HUES48 (cell line): ENCODE measurements at regions not wholly inside any gene's neighbourhood (a gene's known extent, or its start where the extent isn't known, plus 50 kb on each side); places are given as distances from the start of the nearest gene placed in this dataset.
"Not testable (repeated sequence)": the region's sequence is repeated elsewhere in the genome, so short reads cannot be mapped to it uniquely, and the experiment has no call there.

ENCODE experiments used
- H3K27ac ChIP-seq: one replicate; pipeline ENCODE4 v1.7.0; 2013; ENCODE audit warnings: low read depth, low read length, inconsistent platforms
- H3K27me3 ChIP-seq: 2 replicates; pipeline ENCODE4 v1.6.1; 2013; ENCODE audit warnings: mild to moderate bottlenecking, low read length; ENCODE audit not compliant: control insufficient read depth, insufficient read depth
- H3K36me3 ChIP-seq: 2 replicates; pipeline ENCODE4 v1.6.1; 2013; ENCODE audit warnings: low read length; ENCODE audit not compliant: control insufficient read depth, insufficient read depth
- H3K4me1 ChIP-seq: 2 replicates; pipeline ENCODE4 v1.6.1; 2013; ENCODE audit warnings: mild to moderate bottlenecking, low read length; ENCODE audit not compliant: control insufficient read depth, insufficient read depth
- H3K4me3 ChIP-seq: 2 replicates; pipeline ENCODE4 v1.5.1; 2013; ENCODE audit warnings: mild to moderate bottlenecking, low read depth, low read length
- H3K9ac ChIP-seq: 2 replicates; pipeline ENCODE4 v1.6.1; 2013; ENCODE audit warnings: mild to moderate bottlenecking, low read depth, low read length, moderate library complexity
- H3K9me3 ChIP-seq: 2 replicates; pipeline ENCODE4 v1.6.1; 2013; ENCODE audit warnings: low read length; ENCODE audit not compliant: control insufficient read depth, insufficient read depth

DNA sequence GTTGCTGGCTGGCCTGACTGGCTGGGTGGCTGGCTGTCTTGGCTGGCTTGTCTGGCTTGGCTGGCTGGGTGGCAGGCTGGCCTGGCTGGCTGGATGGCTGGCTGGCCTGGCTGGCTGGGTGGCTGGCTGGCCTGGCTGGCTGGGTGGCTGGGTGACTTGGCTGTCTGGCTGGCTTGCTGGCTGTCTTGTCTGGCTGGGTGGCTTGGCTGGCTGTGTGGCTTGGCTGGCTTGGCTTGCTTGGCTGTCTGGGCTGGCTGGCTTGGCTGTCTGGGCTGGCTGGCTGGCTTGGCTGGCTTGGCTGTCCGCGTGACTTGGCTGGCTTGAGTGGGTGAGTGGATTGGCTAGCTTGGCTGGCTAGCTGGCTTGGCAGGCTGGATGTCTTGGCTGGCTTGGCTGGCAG lies 2835.6 kb downstream of the RPIA start:
- H3K36me3 ChIP-seq, H3K9ac ChIP-seq, H3K4me3 ChIP-seq, H3K27ac ChIP-seq, H3K27me3 ChIP-seq, H3K9me3 ChIP-seq, H3K4me1 ChIP-seq: not testable (repeated sequence)

DNA sequence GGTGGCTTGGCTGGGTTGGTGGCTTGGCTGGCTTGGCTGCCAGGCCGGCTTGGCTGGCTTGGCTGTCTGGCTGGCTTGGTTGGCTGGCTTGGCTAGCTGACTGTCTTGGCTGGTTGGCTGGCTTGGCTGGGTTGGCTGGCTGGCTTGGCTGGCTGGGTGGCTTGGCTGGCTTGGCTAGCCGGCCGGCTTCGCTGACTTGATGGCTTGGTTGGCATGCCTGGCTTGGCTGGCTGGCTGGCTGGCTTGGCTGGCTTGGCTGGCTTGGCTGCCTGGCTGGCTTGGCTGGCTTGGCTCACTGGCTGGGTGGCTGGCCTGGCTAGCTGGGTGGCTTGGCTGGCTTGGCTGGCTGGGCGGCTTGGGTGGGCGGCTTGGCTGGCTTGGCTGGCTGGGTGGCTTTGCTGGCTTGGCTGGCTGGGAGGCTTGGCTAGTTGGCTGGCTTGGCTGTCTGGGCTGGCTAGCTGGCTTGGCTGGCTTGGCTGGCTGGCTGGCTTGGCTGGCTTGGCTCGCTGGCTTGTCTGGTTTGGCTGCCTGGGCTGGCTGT lies 2836.1 kb downstream of the RPIA start:
- not testable (repeated sequence) for H3K4me1 ChIP-seq, H3K27ac ChIP-seq, H3K9ac ChIP-seq

DNA sequence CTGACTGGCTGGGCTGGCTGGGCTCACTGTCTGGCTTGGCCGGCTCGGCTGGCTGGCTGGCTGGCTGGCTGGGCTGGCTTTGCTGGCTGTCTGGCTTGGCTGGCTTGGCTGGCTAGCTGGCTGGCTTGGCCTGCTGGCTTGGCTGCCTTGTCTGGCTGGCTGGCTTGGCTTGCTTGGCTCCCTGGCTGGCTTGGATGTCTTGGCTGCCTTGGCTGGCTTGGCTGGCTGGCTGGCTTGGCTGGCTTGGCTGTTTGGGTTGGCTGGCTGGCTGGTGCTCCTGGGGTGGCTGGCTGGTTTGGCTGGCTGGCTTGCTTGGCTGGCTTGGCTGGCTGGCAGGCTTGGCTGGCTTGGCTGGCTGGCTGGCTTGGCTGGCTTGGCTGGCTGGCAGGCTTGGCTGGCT lies 2836.9 kb downstream of the RPIA start:
- not testable (repeated sequence) for H3K27ac ChIP-seq, H3K9ac ChIP-seq, H3K36me3 ChIP-seq, H3K4me1 ChIP-seq, H3K4me3 ChIP-seq, H3K9me3 ChIP-seq, H3K27me3 ChIP-seq

More for the DNA sequence above, 2836.1 kb downstream of the RPIA start:
- H3K9me3 ChIP-seq, H3K36me3 ChIP-seq, H3K27me3 ChIP-seq, H3K4me3 ChIP-seq: not testable (repeated sequence)

DNA sequence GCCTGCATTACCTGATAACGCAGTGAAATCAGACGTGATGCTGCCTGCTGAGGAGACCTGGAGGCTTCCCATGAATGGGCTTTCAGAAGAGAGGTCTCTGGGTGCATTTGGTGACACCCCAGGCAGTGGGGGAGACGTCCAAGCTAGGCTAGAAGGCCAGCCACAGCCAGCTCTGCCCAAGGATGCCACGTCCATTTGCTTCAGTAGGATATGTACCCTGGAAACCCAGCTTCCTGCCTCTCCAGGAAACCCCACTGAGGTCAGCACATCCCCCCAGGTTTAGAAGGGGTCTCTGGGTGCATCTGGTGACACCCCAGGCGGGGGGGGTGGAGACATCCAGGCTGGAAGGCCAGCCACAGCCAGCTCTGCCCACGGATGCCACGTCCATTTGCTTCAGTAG lies 2844.6 kb downstream of the RPIA start:
- H3K4me1 ChIP-seq, H3K27ac ChIP-seq, H3K9me3 ChIP-seq, H3K27me3 ChIP-seq, H3K9ac ChIP-seq, H3K36me3 ChIP-seq, H3K4me3 ChIP-seq: not testable (repeated sequence)

DNA sequence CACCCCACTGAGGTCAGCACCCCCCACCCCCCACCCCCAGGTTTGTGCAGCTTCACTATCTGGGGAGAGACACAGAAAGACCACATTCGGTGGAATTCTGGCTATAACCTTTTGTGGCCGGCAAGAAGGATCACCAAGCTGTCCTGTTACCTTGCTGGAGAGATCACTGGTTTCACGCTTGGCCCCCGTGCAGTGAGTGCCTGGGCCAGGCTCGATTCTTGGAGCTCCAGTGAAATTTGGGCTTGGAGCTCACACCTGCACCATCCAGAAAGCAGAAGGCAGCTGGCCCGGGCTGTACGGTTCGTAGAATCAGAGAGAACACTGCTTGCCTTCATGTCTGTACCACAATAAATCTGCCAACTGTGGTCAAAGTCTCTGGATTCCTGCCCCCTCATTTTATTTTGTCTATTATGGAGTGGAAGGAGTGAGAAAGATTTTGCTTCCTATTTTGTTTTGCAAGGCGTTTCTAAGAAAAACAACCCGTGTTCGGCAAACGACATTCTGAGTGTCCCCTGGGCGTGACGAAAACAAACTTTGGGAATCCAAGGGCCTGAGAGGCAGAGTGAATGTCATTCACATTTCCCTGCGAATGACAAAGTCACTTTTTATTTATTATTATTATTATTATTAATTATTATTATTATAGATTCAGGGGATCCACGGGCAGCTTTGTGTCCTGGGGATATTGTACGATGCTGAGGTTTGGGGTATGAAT lies 2845.2 kb downstream of the RPIA start:
- not testable (repeated sequence) for H3K9me3 ChIP-seq, H3K4me3 ChIP-seq, H3K27ac ChIP-seq, H3K4me1 ChIP-seq, H3K9ac ChIP-seq, H3K27me3 ChIP-seq, H3K36me3 ChIP-seq

DNA sequence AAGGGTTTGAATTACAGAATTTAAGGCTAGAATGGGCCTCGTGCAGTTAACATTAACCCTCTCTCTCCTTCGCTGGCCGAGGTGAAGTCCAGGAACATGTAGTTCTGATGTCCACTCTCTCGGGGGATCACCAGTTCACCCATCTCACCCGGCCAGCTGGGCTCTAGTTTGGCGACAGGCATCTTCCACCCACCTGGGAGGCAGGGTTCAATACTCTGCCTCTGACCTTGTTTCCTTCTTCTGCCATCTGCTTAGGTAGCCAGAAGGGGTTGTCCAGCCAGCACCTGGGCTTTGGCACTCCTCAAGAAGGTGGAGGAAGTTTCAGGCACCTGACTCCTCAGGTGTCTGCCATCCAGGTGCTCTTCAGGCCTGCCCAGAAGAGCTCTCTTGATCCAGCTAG lies 2857.8 kb downstream of the RPIA start:
- not testable (repeated sequence) for H3K4me1 ChIP-seq

DNA sequence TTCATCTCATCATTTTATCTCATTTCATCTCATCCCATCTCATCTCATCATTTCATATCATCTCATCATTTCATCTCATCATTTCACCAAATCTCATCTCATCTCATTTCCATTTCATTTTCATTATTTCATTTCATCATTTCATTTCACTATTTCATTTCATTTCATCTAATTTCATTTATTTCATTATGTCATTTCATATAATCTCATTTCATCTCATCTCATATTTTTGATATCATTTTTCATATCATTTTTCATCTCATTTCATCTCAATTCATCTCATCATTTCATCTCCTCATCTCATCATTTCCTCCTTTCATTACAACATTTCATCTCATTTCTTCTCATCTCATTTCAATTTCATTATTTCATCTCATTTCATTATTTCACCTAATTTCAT lies 2866.8 kb downstream of the RPIA start:
- H3K4me1 ChIP-seq, H3K27ac ChIP-seq, H3K9me3 ChIP-seq, H3K27me3 ChIP-seq, H3K4me3 ChIP-seq, H3K9ac ChIP-seq, H3K36me3 ChIP-seq: not testable (repeated sequence)

More for the DNA sequence above, 2857.8 kb downstream of the RPIA start:
- not testable (repeated sequence) for H3K36me3 ChIP-seq, H3K27ac ChIP-seq, H3K4me3 ChIP-seq, H3K9ac ChIP-seq, H3K9me3 ChIP-seq, H3K27me3 ChIP-seq

DNA sequence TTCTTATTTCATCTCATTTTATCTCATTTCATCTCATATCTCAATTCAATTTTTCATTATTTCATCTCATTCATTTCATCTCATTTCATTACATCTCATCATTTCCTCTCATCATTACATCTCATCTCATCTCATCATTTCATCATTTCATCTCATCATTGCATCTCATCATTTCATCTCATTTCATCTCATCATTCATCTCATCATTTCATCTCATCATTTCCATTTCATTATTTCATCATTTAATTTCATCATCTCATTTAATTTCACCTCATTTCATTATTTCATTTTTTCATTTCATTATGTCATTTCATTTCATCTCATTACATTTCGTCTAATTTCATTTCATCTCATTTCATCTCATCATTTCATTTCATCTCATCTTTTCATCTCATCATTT lies 2867.8 kb downstream of the RPIA start:
- not testable (repeated sequence) for H3K4me3 ChIP-seq, H3K9me3 ChIP-seq, H3K27me3 ChIP-seq, H3K36me3 ChIP-seq, H3K9ac ChIP-seq, H3K4me1 ChIP-seq, H3K27ac ChIP-seq

DNA sequence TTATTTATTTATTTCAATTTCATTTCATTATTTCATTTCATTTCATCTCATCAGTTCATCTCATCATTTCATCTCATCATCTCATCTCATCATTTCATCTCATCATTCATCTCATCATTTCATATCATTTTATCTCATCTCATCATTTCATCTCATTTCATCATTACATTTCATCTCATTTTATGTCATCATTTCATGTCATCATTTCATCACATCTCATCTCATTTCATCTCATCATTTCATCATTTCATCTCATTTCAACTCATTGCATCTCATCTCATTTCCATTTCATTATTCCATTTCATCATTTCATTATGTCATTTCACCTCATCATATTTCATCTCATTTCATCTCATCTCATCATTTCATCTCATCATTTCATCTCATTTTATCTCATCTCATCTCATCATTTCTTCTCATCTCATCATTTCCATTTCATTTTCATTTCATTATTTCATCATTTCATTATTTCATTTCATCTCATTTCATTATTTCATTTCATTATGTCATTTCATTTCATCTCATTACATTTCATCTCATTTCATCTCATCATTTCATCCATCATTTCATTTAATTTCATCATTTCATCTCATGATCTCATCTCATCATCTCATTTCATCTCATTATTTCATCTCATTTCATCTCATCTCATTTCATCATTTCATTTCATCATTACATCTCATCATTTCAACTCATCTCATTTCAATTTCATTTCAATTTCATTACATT lies 2868.6 kb downstream of the RPIA start:
- not testable (repeated sequence) for H3K4me1 ChIP-seq, H3K9me3 ChIP-seq, H3K27me3 ChIP-seq, H3K27ac ChIP-seq, H3K36me3 ChIP-seq, H3K9ac ChIP-seq, H3K4me3 ChIP-seq

DNA sequence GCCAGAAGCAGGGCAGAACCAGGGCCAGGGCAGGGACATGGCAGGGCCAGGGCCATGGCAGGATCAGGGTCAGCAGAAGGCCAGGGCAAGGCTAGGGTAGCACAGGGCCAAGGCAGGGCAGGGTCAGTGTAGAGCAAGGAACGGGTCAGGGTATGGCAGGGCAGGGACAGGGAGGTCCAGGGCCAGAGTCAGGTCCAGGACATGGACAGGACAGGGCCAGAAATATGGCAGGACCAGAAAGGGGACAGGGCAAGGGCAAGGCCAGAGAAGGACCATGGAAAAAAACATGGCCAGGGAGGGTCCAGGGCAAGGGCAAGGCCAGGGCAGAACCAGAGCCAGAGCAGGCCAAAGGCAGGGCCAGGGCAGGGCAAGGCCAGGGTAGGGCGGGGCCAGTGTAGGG lies 2870.7 kb downstream of the RPIA start:
- H3K27me3 ChIP-seq, H3K9me3 ChIP-seq, H3K36me3 ChIP-seq, H3K4me1 ChIP-seq, H3K4me3 ChIP-seq, H3K27ac ChIP-seq, H3K9ac ChIP-seq: not testable (repeated sequence)

DNA sequence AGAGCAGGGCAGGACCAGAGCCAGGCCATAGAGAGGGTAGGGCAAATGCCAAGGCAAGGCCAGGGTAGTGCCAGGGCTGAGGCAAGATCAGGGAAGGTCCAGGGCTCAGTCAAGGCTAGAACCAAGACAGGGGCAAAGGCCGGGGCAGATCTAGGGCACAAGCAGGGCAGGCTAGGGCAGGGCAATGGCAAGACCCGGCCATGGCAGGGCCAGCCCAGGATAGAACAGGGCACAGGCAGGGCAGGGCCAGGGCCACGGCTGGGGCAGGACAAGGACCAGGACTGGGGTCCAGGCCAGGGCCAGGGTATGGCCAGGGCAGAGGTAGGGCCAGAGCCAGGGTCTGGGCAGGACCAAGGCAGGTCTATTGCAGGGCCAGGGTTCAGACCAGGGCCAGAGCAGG lies 2873.2 kb downstream of the RPIA start:
- H3K9me3 ChIP-seq, H3K27me3 ChIP-seq, H3K9ac ChIP-seq, H3K4me1 ChIP-seq, H3K27ac ChIP-seq, H3K36me3 ChIP-seq, H3K4me3 ChIP-seq: not testable (repeated sequence)
